ENCODE measurements at regions not wholly inside any gene's neighbourhood (a gene's known extent, or its start where the extent isn't known, plus 50 kb on each side); places are given as distances from the start of the nearest gene placed in this dataset.

DNA sequence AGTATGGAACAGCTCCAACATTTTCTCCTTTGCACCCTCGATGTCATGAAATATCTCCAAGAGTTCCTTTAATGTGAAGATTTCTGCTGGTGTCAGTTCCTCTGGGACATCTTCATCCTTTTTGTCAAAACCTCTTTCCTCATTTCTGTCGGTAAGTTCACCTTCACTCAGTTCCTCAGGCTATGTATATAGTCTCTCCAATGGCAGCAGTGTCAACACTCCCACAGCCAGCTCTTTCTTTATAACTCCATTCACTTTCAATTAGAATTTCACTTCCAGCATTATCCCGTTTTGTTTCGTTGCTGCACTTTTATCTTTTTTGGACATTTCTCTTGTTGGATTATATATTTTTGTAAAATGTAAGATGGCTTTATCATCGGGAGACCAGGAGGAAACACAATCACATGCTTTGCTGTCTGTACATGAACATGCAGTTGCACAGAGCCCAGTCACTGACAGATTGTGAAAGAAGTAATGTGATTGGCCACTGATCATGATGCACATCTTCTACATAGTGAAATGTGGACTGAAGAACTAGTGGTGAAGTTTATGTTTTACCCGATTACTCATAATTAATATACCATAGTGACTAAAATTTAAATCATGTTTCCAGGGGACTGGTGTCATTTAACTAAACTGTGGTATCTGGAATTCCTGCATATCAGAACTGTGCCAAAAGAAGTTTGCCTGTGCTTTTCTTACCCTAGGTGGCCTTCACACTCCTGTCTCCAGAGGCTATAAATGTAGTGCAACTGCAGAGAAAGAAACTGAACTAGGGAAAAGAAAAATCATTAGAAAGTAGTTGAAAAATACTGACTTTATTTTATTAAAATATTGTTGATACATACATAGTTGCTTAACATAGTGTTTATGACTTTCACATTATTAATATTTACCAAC lies 289.6 kb downstream of the PPP1R3A start:
- TF ChIP-seq, protein P1, sequence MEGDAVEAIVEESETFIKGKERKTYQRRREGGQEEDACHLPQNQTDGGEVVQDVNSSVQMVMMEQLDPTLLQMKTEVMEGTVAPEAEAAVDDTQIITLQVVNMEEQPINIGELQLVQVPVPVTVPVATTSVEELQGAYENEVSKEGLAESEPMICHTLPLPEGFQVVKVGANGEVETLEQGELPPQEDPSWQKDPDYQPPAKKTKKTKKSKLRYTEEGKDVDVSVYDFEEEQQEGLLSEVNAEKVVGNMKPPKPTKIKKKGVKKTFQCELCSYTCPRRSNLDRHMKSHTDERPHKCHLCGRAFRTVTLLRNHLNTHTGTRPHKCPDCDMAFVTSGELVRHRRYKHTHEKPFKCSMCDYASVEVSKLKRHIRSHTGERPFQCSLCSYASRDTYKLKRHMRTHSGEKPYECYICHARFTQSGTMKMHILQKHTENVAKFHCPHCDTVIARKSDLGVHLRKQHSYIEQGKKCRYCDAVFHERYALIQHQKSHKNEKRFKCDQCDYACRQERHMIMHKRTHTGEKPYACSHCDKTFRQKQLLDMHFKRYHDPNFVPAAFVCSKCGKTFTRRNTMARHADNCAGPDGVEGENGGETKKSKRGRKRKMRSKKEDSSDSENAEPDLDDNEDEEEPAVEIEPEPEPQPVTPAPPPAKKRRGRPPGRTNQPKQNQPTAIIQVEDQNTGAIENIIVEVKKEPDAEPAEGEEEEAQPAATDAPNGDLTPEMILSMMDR (IDR thresholded peaks at IDR 0.05): no peak
- no peak for TF ChIP-seq POLR2A (IDR thresholded peaks at IDR 0.05)

Data from uterus (tissue), 2 donors.